ENCODE measurements at regions not wholly inside any gene's neighbourhood (a gene's known extent, or its start where the extent isn't known, plus 50 kb on each side); places are given as distances from the start of the nearest gene placed in this dataset.

DNA sequence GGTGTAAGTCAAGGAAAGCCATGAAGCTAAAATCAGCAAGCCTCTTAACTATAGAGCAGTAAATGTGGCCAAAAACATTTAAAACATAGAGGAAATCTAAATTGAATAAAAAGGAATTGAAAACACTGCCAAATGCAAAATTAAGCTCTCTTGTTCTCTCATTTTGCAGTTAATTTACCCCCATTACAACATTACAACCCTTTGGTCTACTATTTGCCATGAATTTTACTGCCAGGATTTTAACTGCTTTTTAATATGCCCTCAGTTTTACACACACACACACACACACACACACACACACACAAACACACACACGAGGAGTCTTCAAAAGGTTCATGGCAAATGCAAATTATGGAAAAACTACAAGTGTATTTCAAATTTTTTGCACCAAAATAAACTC is 91.4 kb upstream of the ACO1 start:
- TF ChIP-seq, protein P1, sequence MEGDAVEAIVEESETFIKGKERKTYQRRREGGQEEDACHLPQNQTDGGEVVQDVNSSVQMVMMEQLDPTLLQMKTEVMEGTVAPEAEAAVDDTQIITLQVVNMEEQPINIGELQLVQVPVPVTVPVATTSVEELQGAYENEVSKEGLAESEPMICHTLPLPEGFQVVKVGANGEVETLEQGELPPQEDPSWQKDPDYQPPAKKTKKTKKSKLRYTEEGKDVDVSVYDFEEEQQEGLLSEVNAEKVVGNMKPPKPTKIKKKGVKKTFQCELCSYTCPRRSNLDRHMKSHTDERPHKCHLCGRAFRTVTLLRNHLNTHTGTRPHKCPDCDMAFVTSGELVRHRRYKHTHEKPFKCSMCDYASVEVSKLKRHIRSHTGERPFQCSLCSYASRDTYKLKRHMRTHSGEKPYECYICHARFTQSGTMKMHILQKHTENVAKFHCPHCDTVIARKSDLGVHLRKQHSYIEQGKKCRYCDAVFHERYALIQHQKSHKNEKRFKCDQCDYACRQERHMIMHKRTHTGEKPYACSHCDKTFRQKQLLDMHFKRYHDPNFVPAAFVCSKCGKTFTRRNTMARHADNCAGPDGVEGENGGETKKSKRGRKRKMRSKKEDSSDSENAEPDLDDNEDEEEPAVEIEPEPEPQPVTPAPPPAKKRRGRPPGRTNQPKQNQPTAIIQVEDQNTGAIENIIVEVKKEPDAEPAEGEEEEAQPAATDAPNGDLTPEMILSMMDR (IDR thresholded peaks at IDR 0.05; ENCODE audit: low read length) = no peak
- TF ChIP-seq EZH2 (optimal IDR thresholded peaks at IDR 0.05; ENCODE audit: low read depth, low read length) (no peak), EZH2phosphoT487 (IDR thresholded peaks at IDR 0.05; ENCODE audit: low read length) (no peak)
- Histone ChIP-seq H3K9me2 (replicated peaks; ENCODE audit: insufficient read depth, low read length) (no peaks in the 10 kb centered on the region), H3K36me3 (replicated peaks; ENCODE audit: insufficient read depth, low read length) (no peaks in the 10 kb centered on the region), H3K79me2 (ENCODE audit: low read length) (no peaks in the 10 kb centered on the region), H3K4me2 (ENCODE audit: low read depth, low read length) (no peak overlapping the region), H3K27ac (ENCODE audit: low read length) (no peak overlapping the region), H2AFZ (ENCODE audit: low read length) (no peak overlapping the region), H3K4me3 (ENCODE audit: low read length) (no peak overlapping the region), H3K9me3 (replicated peaks; ENCODE audit: insufficient read depth, low read length) (no peaks in the 10 kb centered on the region), H4K20me1 (ENCODE audit: insufficient read depth, low read length) (no peaks in the 10 kb centered on the region), H3K4me1 (ENCODE audit: low read length) (no peaks in the 10 kb centered on the region), H3K9ac (ENCODE audit: low read length) (no peak overlapping the region), H3K27me3 (replicated peaks; ENCODE audit: insufficient read depth, low read length) (no peaks in the 10 kb centered on the region), H3F3A (ENCODE audit: insufficient read depth, low read length) (no peaks in the 10 kb centered on the region)
- no peak for DNase-seq

DNA sequence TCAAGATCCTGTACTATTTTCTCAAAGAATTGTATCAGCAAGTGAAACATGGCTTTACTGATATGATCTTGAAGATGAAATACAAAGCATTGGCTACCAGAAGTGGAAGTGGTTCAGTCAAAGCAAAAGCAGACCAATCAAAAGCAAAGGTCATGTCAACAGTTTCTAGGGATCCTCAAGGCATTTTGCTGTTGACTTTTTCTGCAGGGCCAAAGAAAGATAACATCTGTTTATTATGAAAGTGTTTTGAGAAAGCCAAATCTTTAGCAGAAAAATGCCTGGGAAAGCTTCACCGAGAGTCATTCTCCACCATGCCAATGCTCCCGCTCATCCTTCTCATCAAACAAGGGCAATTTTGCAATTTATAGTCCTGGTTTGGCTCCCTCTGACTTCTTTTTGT is 90.3 kb upstream of the ACO1 start:
- H3K27me3 ChIP-seq (replicated peaks; ENCODE audit: insufficient read depth, low read length) = no peaks in the 10 kb centered on the region
- no peaks in the 10 kb centered on the region for H3K36me3 ChIP-seq (replicated peaks; ENCODE audit: insufficient read depth, low read length)
- no peaks in the 10 kb centered on the region for H3K9me3 ChIP-seq (replicated peaks; ENCODE audit: insufficient read depth, low read length)
- no peaks in the 10 kb centered on the region for H3K79me2 ChIP-seq (ENCODE audit: low read length)
- H3K4me1 ChIP-seq (ENCODE audit: low read length) = no peaks in the 10 kb centered on the region
- H3K9ac ChIP-seq (ENCODE audit: low read length) = no peak overlapping the region
- no peak for TF ChIP-seq EZH2 (optimal IDR thresholded peaks at IDR 0.05; ENCODE audit: low read depth, low read length)
- no peak for TF ChIP-seq EZH2phosphoT487 (IDR thresholded peaks at IDR 0.05; ENCODE audit: low read length)
- TF ChIP-seq, protein P1 (IDR thresholded peaks at IDR 0.05; ENCODE audit: low read length) = no peak
- no peaks in the 10 kb centered on the region for H4K20me1 ChIP-seq (ENCODE audit: insufficient read depth, low read length)
- no peak overlapping the region for H3K27ac ChIP-seq (ENCODE audit: low read length)
- no peaks in the 10 kb centered on the region for H3F3A ChIP-seq (ENCODE audit: insufficient read depth, low read length)
- DNase-seq = no peak
- H3K4me2 ChIP-seq (ENCODE audit: low read depth, low read length) = no peak overlapping the region
- H2AFZ ChIP-seq (ENCODE audit: low read length) = no peak overlapping the region
- no peak overlapping the region for H3K4me3 ChIP-seq (ENCODE audit: low read length)
- no peaks in the 10 kb centered on the region for H3K9me2 ChIP-seq (replicated peaks; ENCODE audit: insufficient read depth, low read length)

DNA sequence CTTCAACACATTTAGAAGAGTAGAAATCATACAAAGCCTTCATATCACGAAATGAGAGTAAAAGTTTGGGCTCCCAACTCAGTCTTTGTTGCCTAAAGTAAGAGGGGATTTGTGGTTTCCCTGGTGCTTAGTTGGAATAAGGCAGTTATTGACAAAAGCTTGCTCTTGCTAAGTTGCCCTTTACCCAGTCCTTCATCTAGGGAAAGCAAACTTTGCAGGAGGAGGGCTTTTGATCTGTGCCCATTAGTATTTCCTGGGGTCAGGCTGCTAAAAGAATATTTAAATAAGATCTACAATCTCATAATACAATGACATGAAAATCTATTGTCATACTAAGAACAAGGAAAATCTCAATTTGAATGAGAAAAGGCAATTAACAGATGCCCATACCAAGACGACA is 84.1 kb upstream of the ACO1 start:
- no peak overlapping the region for H3K9ac ChIP-seq (ENCODE audit: low read length)

More for the DNA sequence above, 84.1 kb upstream of the ACO1 start:
- H4K20me1 ChIP-seq (ENCODE audit: insufficient read depth, low read length) = no peaks in the 10 kb centered on the region
- H3K4me1 ChIP-seq (ENCODE audit: low read length) = no peaks in the 10 kb centered on the region
- no peaks in the 10 kb centered on the region for H3K36me3 ChIP-seq (replicated peaks; ENCODE audit: insufficient read depth, low read length)
- no peaks in the 10 kb centered on the region for H3K27me3 ChIP-seq (replicated peaks; ENCODE audit: insufficient read depth, low read length)
- no peak overlapping the region for H2AFZ ChIP-seq (ENCODE audit: low read length)
- H3K79me2 ChIP-seq (ENCODE audit: low read length) = no peaks in the 10 kb centered on the region
- no peaks in the 10 kb centered on the region for H3F3A ChIP-seq (ENCODE audit: insufficient read depth, low read length)
- no peak overlapping the region for H3K4me3 ChIP-seq (ENCODE audit: low read length)
- no peak overlapping the region for H3K4me2 ChIP-seq (ENCODE audit: low read depth, low read length)
- H3K27ac ChIP-seq (ENCODE audit: low read length) = no peak overlapping the region
- H3K9me3 ChIP-seq (replicated peaks; ENCODE audit: insufficient read depth, low read length) = no peaks in the 10 kb centered on the region
- TF ChIP-seq, protein P1 (IDR thresholded peaks at IDR 0.05; ENCODE audit: low read length) = no peak
- TF ChIP-seq EZH2phosphoT487 (IDR thresholded peaks at IDR 0.05; ENCODE audit: low read length) = no peak
- no peak for TF ChIP-seq EZH2 (optimal IDR thresholded peaks at IDR 0.05; ENCODE audit: low read depth, low read length)
- DNase-seq = no peak
- H3K9me2 ChIP-seq (replicated peaks; ENCODE audit: insufficient read depth, low read length) = no peaks in the 10 kb centered on the region
